HG03469 (cell line): ENCODE measurements at regions not wholly inside any gene's neighbourhood (a gene's known extent, or its start where the extent isn't known, plus 50 kb on each side); places are given as distances from the start of the nearest gene placed in this dataset.

Experiments used
- ATAC-seq: cut with Tn5 transposase; IDR thresholded peaks from one replicate; pipeline ENCODE4 v1.9.1; 2021; ENCODE audit warnings: mild to moderate bottlenecking, moderate library complexity, moderate number of reproducible peaks; ENCODE audit not compliant: unreplicated experiment

GRCh38 chr20:56828402-56828801 is 199.3 kb downstream of the TFAP2C start:
- no peak for ATAC-seq

- no peak for ATAC-seq
These were observed 200.8 kb downstream of the TFAP2C start for GRCh38 chr20:56829788-56830385.

- no peak for ATAC-seq
These were observed 202.7 kb downstream of the TFAP2C start for GRCh38 chr20:56831795-56832194.

- ATAC-seq = no peak
These were observed 204.3 kb downstream of the TFAP2C start for GRCh38 chr20:56833427-56833826.

GRCh38 chr20:56835829-56836550 is 206.9 kb downstream of the TFAP2C start:
- ATAC-seq = no peak

- no peak for ATAC-seq
These were observed 210.1 kb downstream of the TFAP2C start for GRCh38 chr20:56839222-56839621.

- no peak for ATAC-seq
These were observed 210.7 kb downstream of the TFAP2C start for GRCh38 chr20:56839786-56840185.

- ATAC-seq = no peak
These were observed 211.7 kb downstream of the TFAP2C start for GRCh38 chr20:56840716-56841261.

GRCh38 chr20:56841346-56841908 is 212.3 kb downstream of the TFAP2C start:
- ATAC-seq = no peak

GRCh38 chr20:56842056-56842455 is 212.9 kb downstream of the TFAP2C start:
- no peak for ATAC-seq

- no peak for ATAC-seq
These were observed 214.3 kb downstream of the TFAP2C start for GRCh38 chr20:56843386-56843785.

- no peak for ATAC-seq
These were observed 214.7 kb downstream of the TFAP2C start for GRCh38 chr20:56843817-56844216.

- no peak for ATAC-seq
These were observed 216.5 kb downstream of the TFAP2C start for GRCh38 chr20:56845546-56846086.

GRCh38 chr20:56848561-56848960 is 219.5 kb downstream of the TFAP2C start:
- ATAC-seq = no peak

- no peak for ATAC-seq
These were observed 222.4 kb downstream of the TFAP2C start for GRCh38 chr20:56851552-56851951.

GRCh38 chr20:56855708-56856107 is 226.6 kb downstream of the TFAP2C start:
- ATAC-seq = no peak

GRCh38 chr20:56857950-56858349 is 228.8 kb downstream of the TFAP2C start:
- no peak for ATAC-seq

- no peak for ATAC-seq
These were observed 230.1 kb downstream of the TFAP2C start for GRCh38 chr20:56859039-56859800.

GRCh38 chr20:56859801-56860261 is 230.7 kb downstream of the TFAP2C start:
- no peak for ATAC-seq

- ATAC-seq = no peak
These were observed 231.3 kb downstream of the TFAP2C start for GRCh38 chr20:56860413-56860812.

- no peak for ATAC-seq
These were observed 232.5 kb downstream of the TFAP2C start for GRCh38 chr20:56861590-56861989.
